CD14-positive monocyte (primary cell): ENCODE measurements at regions not wholly inside any gene's neighbourhood (a gene's known extent, or its start where the extent isn't known, plus 50 kb on each side); places are given as distances from the start of the nearest gene placed in this dataset.

Source experiments
- DNase-seq, 3 donors: peaks; one replicate each; pipeline ENCODE4 v3.0.0-alpha.2; 2011 to 2022
- H2AFZ ChIP-seq: 2 replicates; pipeline ENCODE4 v1.6.0; 2012; ENCODE audit warnings: mild to moderate bottlenecking, low read depth, low read length, inconsistent platforms; ENCODE audit not compliant: insufficient read depth, poor library complexity, severe bottlenecking
- H3K27ac ChIP-seq, 2 donors: 1 replicate in 1 of 2; 2 replicates in 1 of 2; pipeline ENCODE4 v1.5.1; 2012 to 2013; ENCODE audit warnings: low read length in 2 of 2, control low read depth in 1 of 2, inconsistent platforms in 1 of 2, low read depth in 1 of 2, mild to moderate bottlenecking in 1 of 2
- H3K27me3 ChIP-seq, 2 donors: one replicate each; pipeline versions ENCODE4 v1.6.0 to v1.6.1; 2011 to 2013; ENCODE audit warnings: low read length in 2 of 2; ENCODE audit not compliant: control insufficient read depth in 2 of 2, insufficient read depth in 2 of 2
- H3K36me3 ChIP-seq, 2 donors: replicated peaks in 1 of 2; 1 replicate in 1 of 2; 2 replicates in 1 of 2; pipeline versions ENCODE4 v1.5.1 to v1.6.1; 2012 to 2013; ENCODE audit warnings: low read length in 2 of 2, control low read depth in 1 of 2, inconsistent platforms in 1 of 2, mild to moderate bottlenecking in 1 of 2; ENCODE audit not compliant: insufficient read depth in 2 of 2, control insufficient read depth in 1 of 2
- H3K4me1 ChIP-seq, 2 donors: 1 replicate in 1 of 2; 2 replicates in 1 of 2; pipeline versions ENCODE4 v1.5.1 to v1.6.1; 2012 to 2013; ENCODE audit warnings: low read length in 2 of 2, control low read depth in 1 of 2, inconsistent platforms in 1 of 2, mild to moderate bottlenecking in 1 of 2, moderate library complexity in 1 of 2; ENCODE audit not compliant: insufficient read depth in 2 of 2, control insufficient read depth in 1 of 2
- H3K4me2 ChIP-seq: replicated peaks from 2 replicates; pipeline ENCODE3; 2012; ENCODE audit warnings: low read length, moderate library complexity, mild to moderate bottlenecking; ENCODE audit not compliant: poor library complexity, severe bottlenecking; ENCODE audit errors: extremely low read depth
- H3K4me3 ChIP-seq, 3 experiments: fragments of 200-600 bp in 1 of 3; sonication (generic) in 1 of 3; replicated peaks in 1 of 3; 1 replicate in 2 of 3; 2 replicates in 1 of 3; pipeline ENCODE4 v1.5.1; 2011 to 2013; ENCODE audit warnings: low read length in 3 of 3, mild to moderate bottlenecking in 3 of 3, control low read depth in 2 of 3, low read depth in 2 of 3, inconsistent platforms in 1 of 3, moderate library complexity in 1 of 3
- H3K79me2 ChIP-seq: 2 replicates; pipeline ENCODE4 v1.6.0; 2012; ENCODE audit warnings: mild to moderate bottlenecking, control low read depth, inconsistent platforms, low read length, moderate library complexity; ENCODE audit not compliant: insufficient read depth
- H3K9ac ChIP-seq: 2 replicates; pipeline ENCODE4 v1.6.0; 2017; ENCODE audit warnings: low read length, mild to moderate bottlenecking; ENCODE audit not compliant: insufficient read depth, poor library complexity, severe bottlenecking
- H3K9me3 ChIP-seq, 2 donors: replicated peaks in 1 of 2; 1 replicate in 1 of 2; 2 replicates in 1 of 2; pipeline versions ENCODE4 v1.5.1 to v1.6.1; 2012 to 2013; ENCODE audit warnings: low read length in 2 of 2, control low read depth in 1 of 2; ENCODE audit not compliant: control insufficient read depth in 1 of 2, insufficient read depth in 1 of 2
- H4K20me1 ChIP-seq: 2 replicates; pipeline ENCODE4 v1.6.0; 2012; ENCODE audit warnings: mild to moderate bottlenecking, low read length, control low read depth, moderate library complexity; ENCODE audit not compliant: insufficient read depth
- H3K27ac Mint-ChIP-seq, 7 donors: one replicate each; pipeline ENCODE4 v1.8.0; 2020; ENCODE audit warnings: mild to moderate bottlenecking in 7 of 7, mixed read lengths in 7 of 7, moderate library complexity in 6 of 7, inconsistent platforms in 2 of 7
- H3K27me3 Mint-ChIP-seq, 3 donors: one replicate each; pipeline ENCODE4 v1.8.0; 2021 to 2022; ENCODE audit warnings: low read depth in 3 of 3, mild to moderate bottlenecking in 3 of 3, mixed read lengths in 3 of 3, moderate library complexity in 3 of 3, inconsistent platforms in 1 of 3
- H3K36me3 Mint-ChIP-seq, 2 donors: one replicate each; pipeline ENCODE4 v1.8.0; 2020; ENCODE audit warnings: mixed read lengths in 2 of 2, inconsistent platforms in 1 of 2, mild to moderate bottlenecking in 1 of 2
- H3K4me1 Mint-ChIP-seq: one replicate; pipeline ENCODE4 v1.8.0; 2020; ENCODE audit warnings: mild to moderate bottlenecking, mixed read lengths
- H3K4me3 Mint-ChIP-seq, 2 donors: one replicate each; pipeline ENCODE4 v1.8.0; 2020; ENCODE audit warnings: mild to moderate bottlenecking in 2 of 2, mixed read lengths in 2 of 2, moderate library complexity in 1 of 2
- H3K9me3 Mint-ChIP-seq, 7 donors: one replicate each; pipeline ENCODE4 v1.8.0; 2020 to 2022; ENCODE audit warnings: mixed read lengths in 7 of 7, mild to moderate bottlenecking in 6 of 7, moderate library complexity in 6 of 7, inconsistent platforms in 2 of 7
- CTCF ChIP-seq: fragments of 200-600 bp; IDR thresholded peaks from one replicate; pipeline ENCODE4 v1.8.0; 2022; ENCODE audit warnings: antibody characterized with exemption, mild to moderate bottlenecking
- WGBS: methylation state at CpG from one replicate; pipeline ENCODE4 v1.1.5; 2013; ENCODE audit warnings: missing lambda C conversion rate; ENCODE audit not compliant: insufficient coverage; 5-methylcytosine and 5-hydroxymethylcytosine counted together
- intact Hi-C, 2 donors: fragments of 100-400 bp; cut with micrococcal nuclease; formaldehyde crosslinking; loops; one replicate each; pipeline versions ENCODE4 v1.15.0 to v1.15.1; 2023

- Histone ChIP-seq H3K27me3 (no peaks in the 10 kb centered on the region), H2AFZ (no peak overlapping the region), H3K36me3 (no peaks in the 10 kb centered on the region), H3K9ac (no peak overlapping the region), H4K20me1 (no peaks in the 10 kb centered on the region), H3K27ac (no peak overlapping the region), H3K79me2 (no peaks in the 10 kb centered on the region), H3K9me3 (no peaks in the 10 kb centered on the region), H3K4me3 (no peak overlapping the region), H3K4me1 (peaks cover 0 to 3% of the 10 kb centered on the region in 2 donors), H3K4me2 (no peak overlapping the region)
- H3K36me3 Mint-ChIP-seq, result no peaks in the 10 kb centered on the region
- peaks cover 3 to 9% (median 7%) of the 10 kb centered on the region in 3 donors for H3K27me3 Mint-ChIP-seq
- no peak overlapping the region for H3K4me3 Mint-ChIP-seq
- DNase-seq, result no peak
- peaks cover 2% of the 10 kb centered on the region for H3K4me1 Mint-ChIP-seq
- intact Hi-C loops, result loop anchor here (5.0 kb wide), 2 partner anchors 588 to 1143 kb away; partner anchors contain the start of gene PTPRU (in 2 of the 2)
- peak; percentile 68 for TF ChIP-seq CTCF
- WGBS, result 0% methylated on average over 3 of the region's 3 CpGs
- no peaks in the 10 kb centered on the region for H3K9me3 Mint-ChIP-seq
- no peak overlapping the region for H3K27ac Mint-ChIP-seq
These were observed 342.8 kb downstream of the MATN1 start for GRCh38 chr1:30380625-30380984.

- H3K9ac ChIP-seq, result no peak overlapping the region
- peak overlapping the region; percentile 60 for H2AFZ ChIP-seq
- WGBS, result 78% methylated on average over 11 of the region's 13 CpGs
- H3K9me3 ChIP-seq, result no peaks in the 10 kb centered on the region
- peaks cover 0 to 3% of the 10 kb centered on the region in 2 donors for H3K4me1 ChIP-seq
- intact Hi-C loops, result loop anchor here (5.0 kb wide), 2 partner anchors 588 to 1143 kb away; partner anchors contain the start of gene PTPRU (in 2 of the 2)
- Mint-ChIP-seq H3K4me3 (no peak overlapping the region), H3K27ac (no peak overlapping the region), H3K9me3 (no peaks in the 10 kb centered on the region), H3K27me3 (peaks cover 3 to 11% (median 7%) of the 10 kb centered on the region in 3 donors), H3K4me1 (peaks cover 2% of the 10 kb centered on the region), H3K36me3 (no peaks in the 10 kb centered on the region)
- H3K4me2 ChIP-seq, result no peak overlapping the region
- peak; percentile 88 for TF ChIP-seq CTCF
- no peak overlapping the region for H3K27ac ChIP-seq
- peak; percentile 44 to 59 (median 46) for DNase-seq
- H3K27me3 ChIP-seq, result no peaks in the 10 kb centered on the region
- H4K20me1 ChIP-seq, result no peaks in the 10 kb centered on the region
- no peaks in the 10 kb centered on the region for H3K36me3 ChIP-seq
- no peaks in the 10 kb centered on the region for H3K79me2 ChIP-seq
- no peak overlapping the region for H3K4me3 ChIP-seq
These were observed 343.4 kb downstream of the MATN1 start for GRCh38 chr1:30379684-30380624.
